OCI-M1 (cell line): ENCODE measurements at regions not wholly inside any gene's neighbourhood (a gene's known extent, or its start where the extent isn't known, plus 50 kb on each side); places are given as distances from the start of the nearest gene placed in this dataset.
"Not testable (repeated sequence)": the region's sequence is repeated elsewhere in the genome, so short reads cannot be mapped to it uniquely, and the experiment has no call there.

Experiments used
- DNase-seq: peaks from one replicate; lab custom pipeline; 2025; lab: John Stamatoyannopoulos, UW

- DNase-seq, result peak; percentile 19
These were observed 414.0 kb upstream of the ZNF717 start for GRCh38 chr3:76199382-76199781.

DNA sequence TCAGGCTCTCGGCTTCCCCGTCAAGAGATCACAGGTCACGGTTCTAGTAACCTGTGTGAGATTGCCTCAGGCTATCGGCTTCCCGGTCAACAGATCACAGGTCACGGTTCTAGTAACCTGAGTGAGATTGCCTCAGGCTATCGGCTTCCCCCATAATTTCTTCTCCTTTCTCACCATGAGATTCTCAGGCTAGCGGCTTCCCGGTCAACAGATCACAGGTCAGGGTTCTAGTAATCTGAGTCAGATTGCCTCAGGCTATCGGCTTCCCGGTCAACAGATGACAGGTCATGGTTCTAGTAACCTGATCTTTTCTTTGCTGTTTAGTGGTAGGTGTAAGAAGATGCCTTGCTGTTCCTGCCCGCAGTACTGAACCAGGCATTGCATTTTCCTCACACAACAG lies 418.2 kb upstream of the ZNF717 start:
- no peak for DNase-seq

GRCh38 chr3:76206346-76206745 lies 421.0 kb upstream of the ZNF717 start:
- no peak for DNase-seq

DNA sequence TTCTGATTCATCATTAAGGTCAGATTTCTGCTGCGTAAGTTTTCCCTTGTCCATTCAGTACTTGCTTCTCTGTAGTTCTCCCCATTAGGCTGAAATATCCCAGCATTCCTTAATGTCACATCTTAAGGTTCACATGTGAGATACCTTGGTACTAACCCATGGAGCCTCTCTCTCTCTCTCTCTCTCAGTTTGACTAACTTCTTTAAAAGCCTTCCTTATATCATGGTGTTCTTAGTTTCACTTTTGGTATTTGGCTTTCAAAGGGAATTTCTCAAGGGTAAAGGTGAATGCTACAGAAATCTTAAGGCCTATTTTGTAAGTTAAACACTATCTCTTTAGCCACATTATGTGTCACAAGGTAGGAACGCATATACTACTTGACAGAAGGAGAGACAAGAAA lies 427.3 kb upstream of the ZNF717 start:
- DNase-seq, result no peak

DNA sequence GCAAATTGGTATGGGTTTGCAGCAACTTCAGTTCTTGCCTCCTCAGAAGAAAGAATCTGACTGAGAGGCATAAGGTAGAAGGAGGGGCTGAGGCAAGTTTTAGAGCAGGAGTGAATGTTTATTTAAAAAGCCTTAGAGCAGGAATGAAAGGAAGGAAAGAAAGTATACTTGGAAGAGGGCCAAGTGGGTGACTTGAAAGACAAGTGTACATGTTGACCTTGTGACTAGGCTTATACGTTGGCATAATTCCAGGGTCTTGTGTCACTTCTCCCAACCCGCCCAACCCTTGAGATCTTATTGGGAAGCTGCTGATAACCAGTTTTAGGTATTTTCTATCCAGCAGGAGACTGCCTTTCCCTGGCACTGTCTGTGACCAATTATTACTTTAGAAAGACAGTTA lies 436.9 kb upstream of the ZNF717 start:
- peak; percentile 49 for DNase-seq

- DNase-seq, result no peak
These were observed 445.9 kb upstream of the ZNF717 start for GRCh38 chr3:76231258-76231657.

GRCh38 chr3:76242886-76243753 lies 457.8 kb upstream of the ZNF717 start:
- peak; percentile 45 for DNase-seq

DNA sequence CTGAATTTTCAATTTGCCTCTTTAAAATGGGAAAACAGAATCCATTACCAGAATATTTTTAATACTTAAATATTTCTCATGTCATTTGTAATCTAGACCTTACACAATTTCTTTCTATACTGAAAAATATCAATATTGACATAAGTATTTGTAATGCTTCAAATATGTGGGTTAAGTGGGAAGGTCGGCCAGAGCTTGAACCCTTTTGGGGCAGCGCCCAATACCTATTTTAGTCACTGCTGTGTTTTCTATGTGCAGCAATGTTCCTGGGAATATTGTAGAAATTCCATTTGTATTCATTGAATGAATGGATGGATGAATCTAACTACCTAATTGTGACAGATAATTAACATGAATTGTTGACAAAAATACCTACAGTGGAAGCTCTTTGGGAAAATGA lies 459.7 kb upstream of the ZNF717 start:
- DNase-seq, result no peak

GRCh38 chr3:76245622-76246021 lies 460.3 kb upstream of the ZNF717 start:
- DNase-seq, result no peak

GRCh38 chr3:76264496-76264895 lies 479.1 kb upstream of the ZNF717 start:
- DNase-seq, result no peak

- no peak for DNase-seq
These were observed 479.6 kb upstream of the ZNF717 start for GRCh38 chr3:76264911-76265310.

DNA sequence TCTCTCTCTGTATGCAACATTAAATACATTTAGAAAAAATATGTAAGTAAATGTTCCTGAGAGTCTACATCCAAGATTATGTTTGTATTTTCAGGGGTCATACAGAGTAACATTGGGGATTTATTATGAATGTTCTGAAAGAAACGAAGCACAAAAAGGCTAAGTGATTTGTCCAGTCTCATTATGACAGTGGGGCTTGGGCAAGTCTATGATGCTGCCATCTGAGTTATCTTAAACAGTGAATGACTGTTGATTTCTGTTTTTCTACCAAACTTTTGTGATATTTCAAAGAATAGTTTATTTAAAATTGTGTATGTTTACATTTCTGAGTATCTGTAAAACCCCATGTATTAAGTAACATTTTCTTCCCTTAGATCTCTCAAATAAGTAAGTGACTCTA lies 481.2 kb upstream of the ZNF717 start:
- no peak for DNase-seq

- DNase-seq, result no peak
These were observed 482.6 kb upstream of the ZNF717 start for GRCh38 chr3:76267851-76268380.

DNA sequence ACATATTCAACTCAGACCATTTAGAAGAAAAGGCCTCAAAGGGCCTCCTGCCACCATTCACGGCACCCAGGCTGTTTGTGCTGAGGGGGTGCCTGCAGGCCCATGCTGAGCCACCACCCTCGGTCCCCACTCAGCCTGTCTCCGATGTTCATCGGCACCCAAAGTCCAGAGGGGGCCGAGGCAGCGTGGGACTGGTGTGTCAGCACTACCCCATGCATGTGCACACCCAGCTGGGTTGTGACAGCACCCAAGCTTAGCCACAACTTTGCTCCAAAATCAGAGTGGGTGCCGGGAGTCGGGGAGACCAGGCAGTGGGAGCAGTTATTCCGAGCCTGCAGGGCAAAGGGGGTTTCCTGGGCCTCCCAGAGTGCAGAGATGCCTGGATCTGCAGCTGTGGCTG lies 508.5 kb upstream of the ZNF717 start:
- no peak for DNase-seq

DNA sequence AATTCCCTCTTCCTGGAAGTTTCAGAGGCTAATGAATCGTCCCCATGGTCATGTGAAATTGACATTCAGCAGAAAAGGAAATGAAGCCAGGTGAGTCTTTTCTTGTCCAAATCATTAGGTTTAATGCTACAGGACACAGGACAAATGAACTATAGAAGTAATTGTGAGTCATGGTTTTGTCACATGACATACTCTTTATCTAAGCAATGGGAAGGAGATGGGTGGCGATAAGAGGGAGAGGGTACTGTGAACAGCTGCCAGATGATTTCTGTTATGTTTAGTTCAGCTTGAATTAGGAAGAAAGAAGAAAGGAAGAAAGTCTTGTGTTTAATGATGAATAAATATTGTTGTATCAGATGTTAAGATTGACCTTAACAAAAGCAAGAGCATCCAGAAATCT lies 515.4 kb upstream of the ZNF717 start:
- no peak for DNase-seq

DNA sequence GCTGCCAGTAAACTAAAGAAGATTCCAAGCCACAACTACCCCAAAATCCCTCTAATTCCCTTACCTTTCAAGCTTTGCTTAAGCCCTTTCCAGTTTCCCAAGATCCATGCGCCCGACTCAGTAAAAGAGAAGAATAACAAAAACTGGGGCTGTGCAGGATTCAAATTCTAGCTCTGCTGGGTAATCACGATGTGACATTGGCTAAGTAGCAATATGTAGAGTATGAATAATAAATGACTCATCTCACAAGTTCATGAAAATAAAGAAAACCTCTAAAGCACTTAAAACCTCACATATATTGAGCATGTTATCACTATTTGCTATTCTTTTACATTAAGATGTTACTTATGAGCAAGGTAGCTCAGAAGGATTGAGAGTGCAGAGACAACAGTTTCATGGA lies 522.2 kb upstream of the ZNF717 start:
- DNase-seq, result no peak

DNA sequence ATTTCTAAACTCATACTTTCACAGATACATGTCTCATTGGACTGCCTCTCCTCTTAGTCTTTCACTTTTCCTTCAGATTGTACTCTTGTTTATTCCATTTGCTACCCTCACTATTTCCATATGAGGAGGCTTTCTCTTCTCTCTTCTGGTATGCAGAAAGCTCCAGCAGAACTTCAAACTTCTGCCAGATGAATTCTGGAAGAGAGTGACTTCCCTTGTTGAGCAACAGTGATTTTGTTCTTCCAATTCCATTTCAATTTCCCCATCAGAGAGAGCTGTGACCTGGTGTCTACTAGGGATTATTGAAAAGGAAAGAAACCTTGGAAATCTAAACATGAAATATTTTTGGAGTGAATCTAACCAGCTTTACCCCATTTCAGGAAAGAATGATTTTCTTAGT lies 523.2 kb upstream of the ZNF717 start:
- DNase-seq, result no peak

DNA sequence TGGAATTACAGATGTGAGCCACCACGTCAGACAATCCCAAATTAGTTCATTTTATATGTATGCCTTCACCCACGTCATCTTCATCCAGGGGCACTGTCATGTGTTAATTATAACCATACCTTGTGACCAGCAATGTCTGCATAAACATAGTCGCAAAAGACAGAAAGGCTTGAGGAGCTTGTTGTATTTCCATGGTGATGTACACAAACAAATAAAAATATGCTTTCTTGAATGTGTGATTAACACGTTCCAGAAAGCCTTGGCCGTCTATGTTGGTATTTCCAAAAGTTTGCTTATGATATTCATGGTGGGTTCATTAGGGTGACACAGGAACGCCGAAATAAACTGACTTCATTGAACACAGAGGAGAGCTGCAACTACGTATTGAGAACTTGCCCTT lies 524.7 kb upstream of the ZNF717 start:
- DNase-seq, result no peak

DNA sequence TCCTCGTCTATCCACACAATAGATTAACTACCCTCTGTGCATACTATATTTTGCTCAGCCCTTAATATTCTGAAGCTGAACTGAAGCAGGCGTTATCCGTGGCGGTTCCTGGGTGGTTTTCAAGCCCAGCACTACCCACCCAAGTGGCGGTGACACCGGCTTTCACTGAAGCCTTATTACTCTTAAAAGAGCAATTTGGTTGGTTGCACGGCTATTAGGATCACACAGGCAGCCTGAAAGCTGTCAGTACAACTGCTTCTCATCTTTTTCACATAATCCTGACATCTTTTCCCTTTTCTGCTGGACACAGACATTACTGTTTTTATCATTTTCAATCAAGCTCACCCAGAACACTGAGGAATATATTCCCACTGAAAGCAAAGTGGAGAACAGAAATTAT lies 525.3 kb upstream of the ZNF717 start:
- no peak for DNase-seq

- no peak for DNase-seq
These were observed 526.6 kb upstream of the ZNF717 start for GRCh38 chr3:76311941-76312340.

GRCh38 chr3:76315906-76316305 lies 530.6 kb upstream of the ZNF717 start:
- not testable (repeated sequence) for DNase-seq

DNA sequence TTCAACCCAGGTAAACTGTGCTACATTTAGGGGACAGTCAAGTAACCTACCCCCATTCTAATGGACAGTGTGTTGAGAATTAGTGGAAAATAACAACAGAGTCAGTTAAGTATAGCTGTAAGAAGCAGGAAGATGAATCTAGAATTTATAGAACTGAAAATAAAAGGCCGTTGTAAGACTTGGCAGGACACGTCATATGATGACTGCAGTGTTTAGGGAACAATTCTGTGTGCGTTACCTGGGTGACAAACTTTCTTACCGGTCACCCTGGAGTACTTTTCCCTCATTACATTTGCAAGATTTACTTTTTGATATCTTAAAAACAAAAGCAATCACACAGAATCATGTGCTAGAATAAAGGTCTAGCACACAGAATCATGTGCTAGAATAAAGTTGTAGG lies 536.3 kb upstream of the ZNF717 start:
- no peak for DNase-seq

- DNase-seq, result no peak
These were observed 538.8 kb upstream of the ZNF717 start for GRCh38 chr3:76324101-76324500.

GRCh38 chr3:76345878-76346277 lies 560.5 kb upstream of the ZNF717 start:
- no peak for DNase-seq
